Neuron (in vitro differentiated cells): ENCODE measurements at regions not wholly inside any gene's neighbourhood (a gene's known extent, or its start where the extent isn't known, plus 50 kb on each side); places are given as distances from the start of the nearest gene placed in this dataset.

ENCODE experiments used
- H2AFZ ChIP-seq: one replicate; pipeline ENCODE4 v1.6.1; 2013; ENCODE audit warnings: low read depth, mild to moderate bottlenecking, inconsistent platforms, low read length, moderate library complexity
- H3K27me3 ChIP-seq: one replicate; pipeline ENCODE4 v1.6.1; 2013; ENCODE audit warnings: low read length; ENCODE audit not compliant: insufficient read depth
- H3K36me3 ChIP-seq: one replicate; pipeline ENCODE4 v1.6.1; 2013; ENCODE audit warnings: low read length; ENCODE audit not compliant: insufficient read depth
- H3K4me1 ChIP-seq: one replicate; pipeline ENCODE4 v1.6.1; 2013; ENCODE audit warnings: low read length; ENCODE audit not compliant: insufficient read depth
- H3K4me3 ChIP-seq: 2 replicates; pipeline ENCODE4 v1.5.1; 2013; ENCODE audit warnings: mild to moderate bottlenecking, low read length, moderate library complexity
- H3K9me3 ChIP-seq: one replicate; pipeline ENCODE4 v1.6.1; 2013; ENCODE audit warnings: low read length

DNA sequence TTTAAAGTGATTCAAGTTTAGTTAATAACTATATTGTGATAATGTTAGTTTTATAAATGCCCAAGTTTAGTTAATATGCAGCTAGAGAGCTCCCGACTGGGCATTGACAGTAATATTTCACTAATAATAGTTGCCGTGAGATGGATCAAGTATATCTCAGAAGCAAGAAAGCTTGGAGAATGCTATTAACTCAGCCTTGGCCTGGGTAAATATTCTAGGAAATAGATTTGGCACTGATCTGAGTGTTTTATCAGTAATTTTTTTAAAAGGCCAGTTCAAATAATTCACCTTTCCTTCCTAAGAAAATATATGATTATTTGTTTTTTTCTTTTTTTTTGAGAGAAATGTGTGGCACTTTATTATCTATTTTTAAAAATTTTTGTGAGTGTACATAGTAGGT lies 305.3 kb downstream of the CSNK1G3 start:
- no peaks in the 10 kb centered on the region for H3K9me3 ChIP-seq
- no peak overlapping the region for H2AFZ ChIP-seq
- H3K4me1 ChIP-seq: peaks cover 38% of the 10 kb centered on the region
- no peak overlapping the region for H3K4me3 ChIP-seq
- no peaks in the 10 kb centered on the region for H3K36me3 ChIP-seq
- no peaks in the 10 kb centered on the region for H3K27me3 ChIP-seq

DNA sequence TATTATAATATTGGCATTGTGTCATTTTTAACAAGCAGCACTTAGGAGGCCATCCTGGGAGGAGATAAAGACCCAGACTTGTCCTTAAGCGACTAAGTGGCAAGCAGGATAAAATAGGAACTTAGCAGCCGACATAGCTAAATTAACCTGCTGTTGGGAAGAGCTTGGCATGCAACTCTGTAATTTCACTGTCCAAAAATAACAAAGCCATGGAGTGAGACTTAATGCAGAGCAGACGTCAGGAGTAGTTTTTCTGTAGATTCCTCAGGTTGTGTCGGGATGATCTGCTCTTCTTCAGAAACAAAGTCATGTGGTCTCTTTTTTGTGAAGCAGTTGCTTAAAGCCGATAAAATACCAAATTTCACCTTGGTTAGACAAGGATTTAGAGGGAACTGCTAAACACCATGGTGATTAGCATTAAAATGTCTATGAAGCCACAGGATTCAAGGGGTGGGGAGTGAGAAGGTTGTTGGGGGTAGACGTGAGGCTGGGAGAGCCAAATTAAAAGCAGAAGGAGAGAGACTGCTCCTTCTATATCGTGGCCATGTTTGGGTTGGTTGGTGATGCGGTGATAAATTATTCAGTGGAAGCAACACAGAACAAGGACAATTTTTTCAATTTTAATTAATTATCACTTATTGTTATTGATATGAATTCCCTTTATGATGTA lies 303.0 kb downstream of the CSNK1G3 start:
- Histone ChIP-seq H3K27me3 (no peaks in the 10 kb centered on the region), H3K9me3 (no peaks in the 10 kb centered on the region), H2AFZ (peak overlapping the region; percentile 7), H3K4me1 (peaks cover 62% of the 10 kb centered on the region), H3K4me3 (no peak overlapping the region), H3K36me3 (no peaks in the 10 kb centered on the region)

DNA sequence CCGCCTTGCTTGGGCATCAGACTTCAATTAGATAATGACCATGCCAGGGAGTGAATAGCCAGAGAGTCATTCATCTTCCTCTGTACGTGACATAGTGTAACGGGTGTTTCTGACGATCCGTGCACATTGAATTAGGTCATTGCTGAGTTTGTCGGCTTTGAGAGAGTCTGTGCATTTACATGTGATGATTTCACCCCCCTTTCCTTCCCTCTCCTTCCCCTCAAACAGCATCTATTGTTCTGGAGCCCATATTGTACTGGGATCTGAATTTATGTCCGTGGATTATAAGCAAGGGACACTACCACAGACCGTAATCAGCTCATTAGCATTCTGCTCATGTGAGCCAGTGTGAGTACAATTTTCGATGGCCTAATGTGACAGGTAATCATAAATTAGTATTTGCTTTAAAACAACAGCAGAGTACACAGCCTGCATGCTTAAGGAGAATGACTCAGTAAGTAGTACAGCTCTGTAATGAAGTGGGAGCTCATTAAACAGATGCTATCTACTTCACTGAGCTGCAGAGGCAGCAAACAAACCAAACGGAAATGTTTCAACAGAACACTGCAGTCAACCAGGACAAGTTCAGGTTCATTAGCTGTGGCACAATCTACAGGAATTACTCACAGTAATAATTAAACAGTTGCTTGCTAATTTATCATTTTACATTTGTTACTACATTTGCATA lies 302.1 kb downstream of the CSNK1G3 start:
- peaks cover 70% of the 10 kb centered on the region for H3K4me1 ChIP-seq
- H3K27me3 ChIP-seq: no peaks in the 10 kb centered on the region
- no peaks in the 10 kb centered on the region for H3K9me3 ChIP-seq
- no peaks in the 10 kb centered on the region for H3K36me3 ChIP-seq
- H2AFZ ChIP-seq: peak overlapping the region; percentile 7
- peak overlapping the region; percentile 15 for H3K4me3 ChIP-seq

DNA sequence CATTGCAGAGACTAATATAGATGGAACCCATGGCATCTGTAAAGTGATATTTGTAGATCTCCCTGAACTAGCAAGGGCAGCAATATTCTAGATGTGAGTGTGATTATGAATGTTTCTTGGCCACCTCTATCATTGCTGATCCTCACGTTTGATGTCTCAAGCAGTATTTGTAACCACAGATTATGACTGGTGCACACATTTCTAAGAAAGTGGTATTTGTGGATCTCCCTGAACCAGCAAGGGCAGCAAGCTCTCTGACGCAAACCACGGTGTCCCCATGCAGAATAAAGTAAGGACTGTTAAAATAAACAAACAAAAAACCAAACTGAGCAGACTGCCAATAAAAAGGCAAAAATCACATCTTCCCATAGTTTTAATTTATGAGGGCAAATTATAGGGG lies 301.3 kb downstream of the CSNK1G3 start:
- Histone ChIP-seq H3K36me3 (no peaks in the 10 kb centered on the region), H3K4me1 (peaks cover 78% of the 10 kb centered on the region), H3K4me3 (no peak overlapping the region), H2AFZ (no peak overlapping the region), H3K27me3 (no peaks in the 10 kb centered on the region), H3K9me3 (no peaks in the 10 kb centered on the region)

DNA sequence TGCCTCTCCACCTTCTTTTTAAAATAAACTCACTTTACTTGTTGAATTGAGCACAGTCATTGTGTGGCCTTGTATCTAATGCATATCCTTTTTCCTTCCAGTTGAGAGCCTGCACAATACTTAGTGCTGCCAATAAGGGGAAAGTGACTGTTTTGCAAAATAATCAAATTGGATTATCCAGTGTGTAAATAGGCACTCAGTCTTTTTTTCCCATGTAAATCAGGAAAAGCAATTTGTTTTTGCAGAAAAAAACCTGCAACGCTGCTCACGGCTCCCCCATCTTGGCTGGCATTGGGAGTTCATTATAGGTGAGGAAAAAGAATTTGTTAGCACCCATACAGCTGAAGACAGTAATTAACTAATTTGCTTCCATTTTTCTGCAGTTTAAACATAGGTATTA lies 299.9 kb downstream of the CSNK1G3 start:
- no peak overlapping the region for H2AFZ ChIP-seq
- peaks cover 93% of the 10 kb centered on the region for H3K4me1 ChIP-seq
- no peaks in the 10 kb centered on the region for H3K9me3 ChIP-seq
- H3K27me3 ChIP-seq: no peaks in the 10 kb centered on the region
- H3K36me3 ChIP-seq: no peaks in the 10 kb centered on the region
- H3K4me3 ChIP-seq: no peak overlapping the region

DNA sequence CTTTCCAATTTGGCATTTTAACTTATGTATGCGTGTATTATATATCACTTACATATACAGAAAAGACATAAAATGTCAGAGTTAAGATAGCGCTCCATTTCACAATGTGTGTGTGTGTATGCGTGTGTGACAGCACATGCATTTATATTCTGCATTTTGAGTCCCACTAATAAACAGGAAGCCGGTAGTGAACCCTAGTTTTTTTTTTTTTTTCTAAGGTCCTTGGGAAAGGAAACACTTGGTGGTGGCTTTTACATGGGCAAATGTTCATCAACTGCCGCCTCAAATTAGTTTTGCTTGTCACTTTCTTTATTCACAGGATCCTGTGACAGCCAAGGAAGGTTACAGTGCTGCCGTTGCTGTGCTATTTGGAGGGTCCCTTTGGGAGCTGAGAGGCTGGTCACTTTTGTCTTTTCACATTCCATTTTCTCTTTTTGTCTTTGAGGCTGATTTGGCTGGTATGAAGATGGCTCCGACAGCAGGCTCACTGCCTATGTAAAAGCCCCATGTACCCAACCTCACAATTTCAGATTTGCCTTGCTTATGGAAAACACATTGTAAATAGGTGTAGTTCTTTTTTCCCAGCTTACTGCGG lies 298.9 kb downstream of the CSNK1G3 start:
- Histone ChIP-seq H3K36me3 (no peaks in the 10 kb centered on the region), H2AFZ (no peak overlapping the region), H3K4me1 (peaks cover 96% of the 10 kb centered on the region), H3K4me3 (peak overlapping the region; percentile 7), H3K27me3 (no peaks in the 10 kb centered on the region), H3K9me3 (no peaks in the 10 kb centered on the region)

DNA sequence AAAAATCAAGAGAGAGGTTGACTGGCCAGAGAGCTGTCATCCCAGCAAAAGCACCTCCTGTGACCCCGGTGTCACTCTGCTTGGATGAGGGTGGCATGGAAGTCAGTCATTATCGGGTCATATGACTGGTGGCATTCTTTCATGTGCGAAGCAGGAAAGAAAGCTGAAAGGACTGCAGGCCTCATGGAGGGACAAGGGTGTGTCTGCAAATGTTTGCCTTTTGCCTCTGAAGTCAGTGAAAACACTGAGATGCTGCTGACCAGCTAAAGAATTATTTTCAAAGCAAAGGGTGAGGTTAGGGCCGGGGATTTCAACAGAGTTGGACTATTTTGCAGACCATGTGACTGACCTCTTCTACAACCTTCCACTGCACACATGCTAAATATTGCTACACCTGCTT lies 298.3 kb downstream of the CSNK1G3 start:
- Histone ChIP-seq H3K27me3 (no peaks in the 10 kb centered on the region), H3K36me3 (no peaks in the 10 kb centered on the region), H2AFZ (no peak overlapping the region), H3K4me1 (peaks cover 90% of the 10 kb centered on the region), H3K9me3 (no peaks in the 10 kb centered on the region), H3K4me3 (no peak overlapping the region)

DNA sequence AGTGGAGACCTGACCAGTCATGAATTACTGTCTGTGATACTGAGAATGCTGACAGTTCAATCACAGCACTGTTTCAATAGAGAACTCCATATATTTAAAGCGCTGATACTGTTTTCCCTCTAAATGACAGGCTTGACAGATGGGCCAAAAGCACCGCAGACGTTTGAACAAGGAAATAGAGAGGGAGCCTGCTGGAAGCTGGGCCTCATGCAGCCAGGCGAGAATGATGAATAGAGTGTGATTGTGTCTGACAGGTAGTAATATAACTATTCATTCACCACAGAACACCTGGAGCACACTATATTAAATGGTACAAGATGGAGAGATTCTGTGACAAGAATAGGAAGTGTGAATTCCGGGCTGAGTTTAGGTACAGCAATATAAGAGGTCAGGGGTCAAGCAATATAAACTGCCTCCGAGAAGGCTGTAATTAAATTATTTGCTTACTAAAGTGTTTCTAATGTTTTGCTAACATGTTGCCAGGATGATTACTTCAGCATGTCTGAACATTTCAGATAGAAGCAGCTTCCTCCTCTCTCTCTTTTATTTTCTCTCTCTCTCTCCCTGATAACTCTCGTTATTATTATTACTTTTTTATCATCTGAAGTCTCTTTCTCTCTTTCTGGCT lies 297.7 kb downstream of the CSNK1G3 start:
- no peaks in the 10 kb centered on the region for H3K36me3 ChIP-seq
- no peak overlapping the region for H3K4me3 ChIP-seq
- H2AFZ ChIP-seq: no peak overlapping the region
- peaks cover 84% of the 10 kb centered on the region for H3K4me1 ChIP-seq
- no peaks in the 10 kb centered on the region for H3K9me3 ChIP-seq
- no peaks in the 10 kb centered on the region for H3K27me3 ChIP-seq

DNA sequence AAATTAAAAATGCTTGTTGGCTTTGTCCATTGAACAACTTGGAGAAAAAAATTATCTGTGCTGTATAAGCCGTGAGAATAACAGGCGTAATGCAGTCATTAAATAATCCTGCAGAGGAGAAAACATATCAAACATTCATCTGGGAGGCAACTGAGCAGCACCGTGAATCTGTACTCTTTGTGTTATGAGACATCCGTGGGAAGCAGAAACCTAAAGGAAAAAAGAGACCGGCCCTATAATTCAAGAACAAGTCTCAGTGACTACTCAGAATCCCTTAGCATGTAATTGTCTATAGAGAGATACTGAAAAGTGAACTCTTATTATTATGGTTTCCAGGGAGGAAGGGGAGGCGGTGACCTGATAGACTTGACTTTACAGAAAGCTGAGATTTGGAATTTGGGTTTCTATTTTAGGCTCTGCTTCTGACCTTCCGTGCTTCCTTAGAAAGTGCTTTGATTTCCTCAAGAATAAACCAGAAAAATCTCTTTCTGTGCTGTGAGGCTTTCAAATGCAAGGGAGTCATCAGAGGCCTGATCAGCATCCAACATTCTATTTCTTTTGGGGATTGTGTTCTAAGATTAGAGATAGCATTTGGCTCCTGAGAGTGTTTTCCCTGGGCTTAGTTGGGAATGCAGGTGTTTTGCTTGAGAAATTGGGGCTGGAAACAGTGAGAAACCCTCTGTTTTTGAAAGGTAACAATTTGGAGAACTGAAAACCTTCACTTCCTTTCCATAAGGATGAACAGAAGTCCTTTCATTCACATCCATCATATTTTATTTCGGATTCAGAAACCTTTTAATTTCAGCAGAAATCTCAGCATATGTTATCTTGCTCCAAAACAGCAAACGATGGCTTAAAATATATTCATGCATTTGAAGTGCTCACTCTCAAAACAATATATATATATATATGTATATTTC lies 296.7 kb downstream of the CSNK1G3 start:
- Histone ChIP-seq H3K9me3 (no peaks in the 10 kb centered on the region), H3K36me3 (no peaks in the 10 kb centered on the region), H3K4me3 (no peak overlapping the region), H3K4me1 (peaks cover 74% of the 10 kb centered on the region), H3K27me3 (no peaks in the 10 kb centered on the region), H2AFZ (no peak overlapping the region)

DNA sequence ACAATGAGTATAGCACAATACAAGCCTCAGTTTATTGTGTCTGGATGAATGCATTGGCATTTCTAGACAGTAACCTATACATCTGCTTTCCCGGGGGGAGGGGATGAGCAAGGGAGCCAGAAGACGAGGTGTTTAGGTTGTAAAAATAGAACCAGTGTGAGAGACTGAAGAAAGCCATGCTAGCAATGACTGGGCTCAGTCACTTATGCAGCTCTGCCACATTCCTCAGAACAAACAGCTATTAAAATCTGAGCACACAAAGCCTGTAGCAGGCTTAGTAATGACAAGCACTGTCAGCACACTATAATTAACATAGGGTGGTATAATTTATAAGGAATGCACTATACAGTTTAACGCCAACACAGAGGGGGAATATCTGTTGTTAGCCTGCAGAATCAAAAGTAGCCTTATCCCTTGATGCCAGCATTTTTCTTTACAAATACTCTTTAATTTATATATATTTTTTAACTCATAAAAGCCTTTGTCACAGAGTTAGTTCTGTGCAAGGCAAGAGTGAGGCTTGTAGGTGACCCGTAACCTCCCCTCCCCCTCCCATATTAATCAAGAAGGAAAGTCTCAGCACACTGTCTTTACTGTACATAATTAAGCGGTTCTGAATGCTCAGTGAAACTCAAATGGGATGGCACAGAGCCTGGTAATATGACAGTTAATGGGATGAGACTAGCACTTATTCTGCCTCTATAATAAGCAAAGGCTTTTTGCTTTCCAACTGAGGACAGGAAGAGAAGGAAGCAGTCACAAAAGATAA lies 295.4 kb downstream of the CSNK1G3 start:
- no peaks in the 10 kb centered on the region for H3K36me3 ChIP-seq
- H3K4me3 ChIP-seq: no peak overlapping the region
- H3K9me3 ChIP-seq: no peaks in the 10 kb centered on the region
- no peaks in the 10 kb centered on the region for H3K27me3 ChIP-seq
- H2AFZ ChIP-seq: no peak overlapping the region
- peaks cover 77% of the 10 kb centered on the region for H3K4me1 ChIP-seq

DNA sequence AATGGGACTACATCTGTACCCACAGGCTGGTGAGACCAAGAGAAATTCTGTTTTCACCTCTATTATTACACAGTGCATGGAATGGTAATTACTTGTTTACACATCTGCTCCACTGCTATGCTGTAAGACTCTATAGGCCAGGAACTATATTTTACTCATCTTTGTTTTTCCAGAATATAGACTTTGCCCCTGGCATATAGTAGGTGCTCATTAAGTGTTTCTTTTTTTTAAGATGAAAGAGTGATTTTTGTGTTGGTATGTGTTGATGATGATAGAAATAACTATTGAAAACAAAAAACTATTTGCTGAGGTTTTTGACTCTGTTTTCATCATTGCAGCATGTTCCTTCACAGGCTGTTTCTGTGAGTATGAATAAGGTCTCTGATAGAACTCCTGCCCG lies 294.7 kb downstream of the CSNK1G3 start:
- peaks cover 77% of the 10 kb centered on the region for H3K4me1 ChIP-seq
- H3K27me3 ChIP-seq: no peaks in the 10 kb centered on the region
- H2AFZ ChIP-seq: no peak overlapping the region
- H3K4me3 ChIP-seq: no peak overlapping the region
- H3K36me3 ChIP-seq: no peaks in the 10 kb centered on the region
- H3K9me3 ChIP-seq: no peaks in the 10 kb centered on the region

DNA sequence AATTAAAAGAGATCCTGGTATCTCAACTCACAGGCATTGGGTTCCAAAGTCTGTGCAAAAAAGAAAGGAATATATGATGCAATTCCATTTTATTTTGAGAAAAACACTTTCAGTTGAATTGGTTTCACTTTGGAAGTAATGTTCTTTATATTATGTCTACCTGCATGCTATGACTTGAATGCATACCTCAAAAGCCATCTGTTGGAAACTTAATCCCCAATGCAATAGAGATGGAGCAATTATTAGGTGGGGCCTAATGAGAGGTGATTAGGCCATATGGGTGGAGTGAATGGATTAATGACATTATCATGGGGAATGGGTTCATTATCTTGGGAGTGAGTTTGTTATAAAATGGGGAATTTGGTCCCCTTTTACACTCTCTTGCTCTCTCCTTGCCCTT lies 293.3 kb downstream of the CSNK1G3 start:
- H3K4me1 ChIP-seq: peaks cover 75% of the 10 kb centered on the region

More for the DNA sequence above, 293.3 kb downstream of the CSNK1G3 start:
- H3K36me3 ChIP-seq: no peaks in the 10 kb centered on the region
- no peak overlapping the region for H3K4me3 ChIP-seq
- H3K27me3 ChIP-seq: no peaks in the 10 kb centered on the region
- no peak overlapping the region for H2AFZ ChIP-seq
- H3K9me3 ChIP-seq: no peaks in the 10 kb centered on the region
